ENCODE measurements at regions not wholly inside any gene's neighbourhood (a gene's known extent, or its start where the extent isn't known, plus 50 kb on each side); places are given as distances from the start of the nearest gene placed in this dataset.

DNA sequence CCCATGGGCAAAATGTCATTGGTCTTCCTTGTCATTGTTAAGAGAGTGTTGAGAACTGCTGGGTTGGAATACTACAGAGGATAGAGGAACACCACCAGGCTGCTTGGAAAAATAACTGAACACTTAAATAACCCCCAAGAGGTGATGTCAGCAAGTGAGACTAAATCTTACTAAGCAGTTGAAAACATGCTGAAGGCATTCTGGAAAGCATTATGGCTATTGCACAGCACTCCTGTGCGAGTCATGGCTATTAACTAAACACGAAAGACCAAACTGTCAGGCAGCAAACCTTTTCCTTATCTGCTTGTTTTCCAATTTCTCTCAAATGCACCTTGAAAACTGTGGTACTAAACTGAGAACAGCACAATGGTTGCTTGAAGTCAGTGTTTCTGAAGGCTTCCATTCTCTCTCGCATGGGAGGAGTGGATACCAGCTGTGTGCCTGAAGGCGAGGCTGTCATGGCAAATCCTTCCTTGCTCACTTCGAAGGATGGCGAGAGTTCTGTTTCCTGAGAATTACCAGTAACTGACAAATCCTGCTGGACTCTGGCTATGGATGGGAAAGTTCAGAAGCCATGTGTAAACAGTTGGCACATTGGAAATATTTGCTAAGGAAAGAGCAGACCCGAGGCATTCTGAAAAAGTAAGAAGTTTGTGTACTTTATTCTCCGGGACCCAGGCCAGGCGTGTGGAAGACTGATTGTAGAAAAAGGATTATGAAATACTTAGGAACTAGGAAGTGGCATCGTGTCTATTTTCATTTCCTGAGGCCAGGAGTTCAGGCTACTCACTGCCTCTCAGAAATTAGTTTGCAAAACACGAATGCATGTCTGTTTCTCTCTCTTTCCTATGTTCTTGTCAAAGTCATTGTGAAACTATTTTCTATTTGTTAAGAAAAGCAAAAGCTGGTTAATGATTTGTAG is 182.1 kb downstream of the DMRT2 start:
- TF ChIP-seq, protein P1, sequence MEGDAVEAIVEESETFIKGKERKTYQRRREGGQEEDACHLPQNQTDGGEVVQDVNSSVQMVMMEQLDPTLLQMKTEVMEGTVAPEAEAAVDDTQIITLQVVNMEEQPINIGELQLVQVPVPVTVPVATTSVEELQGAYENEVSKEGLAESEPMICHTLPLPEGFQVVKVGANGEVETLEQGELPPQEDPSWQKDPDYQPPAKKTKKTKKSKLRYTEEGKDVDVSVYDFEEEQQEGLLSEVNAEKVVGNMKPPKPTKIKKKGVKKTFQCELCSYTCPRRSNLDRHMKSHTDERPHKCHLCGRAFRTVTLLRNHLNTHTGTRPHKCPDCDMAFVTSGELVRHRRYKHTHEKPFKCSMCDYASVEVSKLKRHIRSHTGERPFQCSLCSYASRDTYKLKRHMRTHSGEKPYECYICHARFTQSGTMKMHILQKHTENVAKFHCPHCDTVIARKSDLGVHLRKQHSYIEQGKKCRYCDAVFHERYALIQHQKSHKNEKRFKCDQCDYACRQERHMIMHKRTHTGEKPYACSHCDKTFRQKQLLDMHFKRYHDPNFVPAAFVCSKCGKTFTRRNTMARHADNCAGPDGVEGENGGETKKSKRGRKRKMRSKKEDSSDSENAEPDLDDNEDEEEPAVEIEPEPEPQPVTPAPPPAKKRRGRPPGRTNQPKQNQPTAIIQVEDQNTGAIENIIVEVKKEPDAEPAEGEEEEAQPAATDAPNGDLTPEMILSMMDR (IDR thresholded peaks at IDR 0.05), result no peak
- no peak for TF ChIP-seq POLR2A (IDR thresholded peaks at IDR 0.05)
- TF ChIP-seq POLR2AphosphoS5 (IDR thresholded peaks at IDR 0.05), result peak; percentile 32 to 47
